Loucy (cell line): ENCODE measurements at regions not wholly inside any gene's neighbourhood (a gene's known extent, or its start where the extent isn't known, plus 50 kb on each side); places are given as distances from the start of the nearest gene placed in this dataset.

ENCODE experiments used
- H2AFZ ChIP-seq: fragments of 200-600 bp; sonication (generic); 2 replicates; pipeline ENCODE4 v1.6.0; 2016; ENCODE audit warnings: antibody characterized with exemption, mild to moderate bottlenecking, low read length, moderate library complexity
- H3F3A ChIP-seq: fragments of 200-600 bp; 2 replicates; pipeline ENCODE4 v1.6.0; 2016; ENCODE audit warnings: antibody characterized with exemption, low read depth, mild to moderate bottlenecking
- H3K27me3 ChIP-seq: fragments of 200-600 bp; sonication (generic); 2 replicates; pipeline ENCODE4 v1.6.1; 2014; ENCODE audit warnings: low read length, mild to moderate bottlenecking; ENCODE audit not compliant: insufficient read depth, poor library complexity, severe bottlenecking
- H3K36me3 ChIP-seq: fragments of 200-600 bp; sonication (generic); 2 replicates; pipeline ENCODE4 v1.6.1; 2016; ENCODE audit warnings: low read length; ENCODE audit not compliant: insufficient read depth
- H3K4me1 ChIP-seq: fragments of 200-600 bp; sonication (generic); 2 replicates; pipeline ENCODE4 v1.5.1; 2014; ENCODE audit warnings: low read length, mild to moderate bottlenecking; ENCODE audit not compliant: insufficient read depth, poor library complexity, severe bottlenecking
- H3K4me2 ChIP-seq: fragments of 200-600 bp; sonication (generic); 2 replicates; pipeline ENCODE4 v1.6.0; 2014; ENCODE audit warnings: antibody characterized with exemption, low read length, low read depth, mild to moderate bottlenecking; ENCODE audit not compliant: poor library complexity, severe bottlenecking
- H3K4me3 ChIP-seq: fragments of 200-600 bp; sonication (generic); 2 replicates; pipeline ENCODE4 v1.5.1; 2014; ENCODE audit warnings: low read length, mild to moderate bottlenecking, mixed read lengths; ENCODE audit not compliant: poor library complexity, severe bottlenecking
- H3K79me2 ChIP-seq: fragments of 200-600 bp; sonication (generic); 2 replicates; pipeline ENCODE4 v1.6.1; 2014; ENCODE audit warnings: low read length; ENCODE audit not compliant: insufficient read depth
- H3K9ac ChIP-seq: fragments of 200-600 bp; sonication (generic); 2 replicates; pipeline ENCODE4 v1.6.0; 2014; ENCODE audit warnings: mild to moderate bottlenecking, low read depth, low read length, moderate library complexity; ENCODE audit not compliant: poor library complexity, severe bottlenecking
- H3K9me2 ChIP-seq: fragments of 200-600 bp; sonication (generic); replicated peaks from 2 replicates; pipeline ENCODE4 v1.6.1; 2016; ENCODE audit warnings: low read depth, low read length, mixed read lengths
- H3K9me3 ChIP-seq: fragments of 200-600 bp; sonication (generic); 2 replicates; pipeline ENCODE4 v1.6.1; 2014; ENCODE audit warnings: mild to moderate bottlenecking, antibody characterized with exemption, low read length, low read depth; ENCODE audit not compliant: insufficient read depth
- H4K20me1 ChIP-seq: fragments of 200-600 bp; sonication (generic); 2 replicates; pipeline ENCODE4 v1.6.0; 2014; ENCODE audit warnings: antibody characterized with exemption, low read length, mild to moderate bottlenecking; ENCODE audit not compliant: insufficient read depth, poor library complexity, severe bottlenecking
- CTCF ChIP-seq: fragments of 200-600 bp; sonication (generic); conservative IDR thresholded peaks from 2 replicates; pipeline ENCODE4 v1.5.1; 2014; ENCODE audit warnings: mild to moderate bottlenecking, antibody characterized with exemption, low read length
- EZH2phosphoT487 ChIP-seq: fragments of 200-600 bp; IDR thresholded peaks from 2 replicates; pipeline ENCODE4 v1.6.1; 2018; ENCODE audit warnings: antibody characterized with exemption, mild to moderate bottlenecking, moderate library complexity, borderline replicate concordance

GRCh38 chr11:106202935-106203620 is 125.6 kb downstream of the AASDHPPT start:
- no peaks in the 10 kb centered on the region for H3K27me3 ChIP-seq
- H3K4me3 ChIP-seq, result no peak overlapping the region
- no peaks in the 10 kb centered on the region for H3K79me2 ChIP-seq
- H3K9ac ChIP-seq, result no peak overlapping the region
- no peaks in the 10 kb centered on the region for H3K9me3 ChIP-seq
- H3K4me2 ChIP-seq, result no peak overlapping the region
- H4K20me1 ChIP-seq, result no peaks in the 10 kb centered on the region
- H2AFZ ChIP-seq, result no peak overlapping the region
- TF ChIP-seq CTCF (no peak), EZH2phosphoT487 (no peak)
- no peaks in the 10 kb centered on the region for H3K36me3 ChIP-seq
- H3K9me2 ChIP-seq, result no peaks in the 10 kb centered on the region
- H3K4me1 ChIP-seq, result no peaks in the 10 kb centered on the region
- H3F3A ChIP-seq, result no peaks in the 10 kb centered on the region

DNA sequence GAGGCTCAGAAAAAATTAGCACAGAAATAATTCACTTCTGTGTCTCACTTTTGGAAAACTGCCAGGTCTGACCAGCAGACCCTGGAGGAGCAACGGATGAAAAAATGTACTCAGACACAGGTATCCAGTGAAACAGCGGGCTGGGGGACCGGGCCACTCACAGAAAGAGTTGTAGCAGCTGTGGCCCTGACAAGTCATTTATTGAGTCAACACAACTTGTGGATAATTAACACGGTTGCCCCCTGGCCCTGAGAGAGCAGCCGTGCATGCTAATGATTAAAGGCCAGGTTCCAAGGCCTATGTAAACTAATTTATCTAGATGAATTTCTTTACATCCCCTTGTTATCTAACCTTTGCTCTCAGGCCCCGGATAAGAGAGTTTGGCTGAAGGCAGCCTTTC is 131.3 kb downstream of the AASDHPPT start:
- Histone ChIP-seq H3K36me3 (no peaks in the 10 kb centered on the region), H3K79me2 (no peaks in the 10 kb centered on the region)

GRCh38 chr11:106212081-106212480 is 134.6 kb downstream of the AASDHPPT start:
- Histone ChIP-seq H3K4me2 (no peak overlapping the region), H3K79me2 (no peaks in the 10 kb centered on the region), H3K9ac (no peak overlapping the region), H3K9me3 (no peaks in the 10 kb centered on the region), H3K4me1 (no peaks in the 10 kb centered on the region), H3F3A (no peaks in the 10 kb centered on the region), H2AFZ (no peak overlapping the region), H3K4me3 (no peak overlapping the region), H3K9me2 (no peaks in the 10 kb centered on the region), H3K27me3 (no peaks in the 10 kb centered on the region), H3K36me3 (no peaks in the 10 kb centered on the region), H4K20me1 (no peaks in the 10 kb centered on the region)
- no peak for TF ChIP-seq CTCF
- TF ChIP-seq EZH2phosphoT487, result no peak

More for the DNA sequence above, 131.3 kb downstream of the AASDHPPT start:
- no peaks in the 10 kb centered on the region for H3K27me3 ChIP-seq
- H3K9me2 ChIP-seq, result no peaks in the 10 kb centered on the region
- H3K4me2 ChIP-seq, result no peak overlapping the region
- no peak overlapping the region for H2AFZ ChIP-seq
- no peaks in the 10 kb centered on the region for H3F3A ChIP-seq
- TF ChIP-seq EZH2phosphoT487, result no peak
- TF ChIP-seq CTCF, result no peak
- H3K4me3 ChIP-seq, result no peak overlapping the region
- H4K20me1 ChIP-seq, result no peaks in the 10 kb centered on the region
- H3K9ac ChIP-seq, result no peak overlapping the region
- no peaks in the 10 kb centered on the region for H3K4me1 ChIP-seq
- no peaks in the 10 kb centered on the region for H3K9me3 ChIP-seq
